Motor neuron (in vitro differentiated cells): ENCODE measurements at regions not wholly inside any gene's neighbourhood (a gene's known extent, or its start where the extent isn't known, plus 50 kb on each side); places are given as distances from the start of the nearest gene placed in this dataset.
"Not testable (repeated sequence)": the region's sequence is repeated elsewhere in the genome, so short reads cannot be mapped to it uniquely, and the experiment has no call there.

Experiments
- ATAC-seq, 8 experiments: fragments of 200-7000 bp; cut with Tn5 transposase; replicated peaks in 6 of 8; 2 replicates each; pipeline ENCODE4 v1.8.0; 2021; ENCODE audit warnings: mild to moderate bottlenecking in 8 of 8, moderate library complexity in 8 of 8
- H3K27ac ChIP-seq, 2 donors: fragments of 250-450 bp; sonication (Bioruptor Pico); 2 replicates each; pipeline ENCODE4 v1.9.0; 2021; ENCODE audit warnings: antibody characterized with exemption in 2 of 2, mild to moderate bottlenecking in 2 of 2, moderate library complexity in 1 of 2
- H3K4me1 ChIP-seq, 2 donors: fragments of 250-450 bp; sonication (Bioruptor Pico); replicated peaks in 1 of 2; 2 replicates each; pipeline ENCODE4 v1.6.1; 2021; ENCODE audit warnings: antibody characterized with exemption in 2 of 2, mild to moderate bottlenecking in 2 of 2, moderate library complexity in 1 of 2
- H3K4me3 ChIP-seq, 5 donors: fragments of 250-450 bp; sonication (Bioruptor Pico); 2 replicates each; pipeline ENCODE4 v1.9.0; 2021; ENCODE audit warnings: antibody characterized with exemption in 5 of 5, mild to moderate bottlenecking in 5 of 5, moderate library complexity in 4 of 5
- WGBS, 10 experiments: fragments of 450-650 bp; shearing (Covaris generic); methylation state at CpG; one replicate each; pipeline ENCODE4 v1.0.0; 2022; 5-methylcytosine and 5-hydroxymethylcytosine counted together
- in situ Hi-C, 9 experiments: fragments of 400-800 bp; cut with MboI; loops; one replicate each; pipeline ENCODE4 v1.15.0; 2021; ENCODE audit warnings: low sequenced_read_pairs in 9 of 9, low pct_unique_long_range_greater_than_20kb in 2 of 9; ENCODE audit not compliant: unreplicated experiment in 9 of 9

- 0 to 63% (median 14%) methylated on average over 1 to 2 of the region's 2 CpGs; no CpG with 5 or more reads in 6 of the 10 experiments for WGBS, 10 experiments
- in situ Hi-C loops, result no loop called here
- Histone ChIP-seq H3K27ac (no peak overlapping the region), H3K4me3 (no peak overlapping the region), H3K4me1 (peaks cover 0 to 3% of the 10 kb centered on the region in 2 donors)
- ATAC-seq, result no peak
Observed at GRCh38 chrX:18036394-18036793, 175.3 kb upstream of the RAI2 start.

- no peak for ATAC-seq
- H3K4me1 ChIP-seq, result peaks cover 0 to 3% of the 10 kb centered on the region in 2 donors
- 17 to 100% (median 52%) methylated on average over 1 to 2 of the region's 2 CpGs; no CpG with 5 or more reads in 6 of the 10 experiments for WGBS, 10 experiments
- no peak overlapping the region for H3K27ac ChIP-seq
- in situ Hi-C loops, result no loop called here
- H3K4me3 ChIP-seq, result no peak overlapping the region
Observed at GRCh38 chrX:18034945-18035344, 173.8 kb upstream of the RAI2 start.

- Histone ChIP-seq H3K27ac (no peak overlapping the region), H3K4me3 (no peak overlapping the region), H3K4me1 (peaks cover 0 to 3% of the 10 kb centered on the region in 2 donors)
- ATAC-seq, result peak in 1 of 8 experiments; percentile 89
- whole genome bisulfite sequencing, 10 experiments, result 0 to 100% (median 34%) methylated on average over 1 to 3 of the region's 3 CpGs; no CpG with 5 or more reads in 4 of the 10 experiments
- in situ Hi-C loops, result no loop called here
Observed at GRCh38 chrX:18034504-18034903, 173.4 kb upstream of the RAI2 start.

GRCh38 chrX:18032486-18033221 is 171.6 kb upstream of the RAI2 start:
- Histone ChIP-seq H3K27ac (no peak overlapping the region), H3K4me1 (peaks cover 3 to 10% of the 10 kb centered on the region in 2 donors), H3K4me3 (no peak overlapping the region)
- ATAC-seq, result no peak
- 42 to 100% (median 82%) methylated on average over 1 to 3 of the region's 3 CpGs; no CpG with 5 or more reads in 4 of the 10 experiments for WGBS, 10 experiments
- in situ Hi-C loops, result no loop called here

- 27 to 100% (median 84%) methylated on average over 1 to 7 of the region's 7 CpGs; no CpG with 5 or more reads in 4 of the 10 experiments for WGBS, 10 experiments
- in situ Hi-C loops, result no loop called here
- no peak overlapping the region for H3K4me3 ChIP-seq
- no peak overlapping the region for H3K27ac ChIP-seq
- peaks cover 11 to 16% of the 10 kb centered on the region in 2 donors for H3K4me1 ChIP-seq
- ATAC-seq, result no peak
Observed at GRCh38 chrX:18031726-18032375, 170.8 kb upstream of the RAI2 start.

GRCh38 chrX:18030656-18031055 is 169.6 kb upstream of the RAI2 start:
- not testable (repeated sequence) for ATAC-seq, H3K27ac ChIP-seq

GRCh38 chrX:18026166-18026565 is 165.1 kb upstream of the RAI2 start:
- in situ Hi-C loops, result no loop called here
- H3K4me3 ChIP-seq, result no peak overlapping the region
- 17 to 41% (median 32%) methylated on average over 2 to 5 of the region's 8 CpGs; no CpG with 5 or more reads in 7 of the 10 experiments for WGBS, 10 experiments

More at GRCh38 chrX:18030656-18031055, 169.6 kb upstream of the RAI2 start:
- whole genome bisulfite sequencing, 10 experiments, result no CpG with 5 or more reads among the region's 1 CpG
- H3K4me3 ChIP-seq, in situ Hi-C loops: not testable (repeated sequence)
- H3K4me1 ChIP-seq, result peaks cover 17 to 28% of the 10 kb centered on the region in 2 donors

GRCh38 chrX:18017411-18017810 is 156.3 kb upstream of the RAI2 start:
- 0 to 17% (median 6%) methylated on average over 1 to 4 of the region's 4 CpGs; no CpG with 5 or more reads in 3 of the 10 experiments for WGBS, 10 experiments
- Histone ChIP-seq H3K4me3 (no peak overlapping the region), H3K27ac (no peak overlapping the region), H3K4me1 (peaks cover 0 to 7% of the 10 kb centered on the region in 2 donors)
- no peak for ATAC-seq
- in situ Hi-C loops, result no loop called here

More at GRCh38 chrX:18026166-18026565, 165.1 kb upstream of the RAI2 start:
- H3K4me1 ChIP-seq, result peaks cover 19 to 35% of the 10 kb centered on the region in 2 donors
- ATAC-seq, result peak in 5 of 8 experiments; percentile 94 to 99 (median 97)
- H3K27ac ChIP-seq, result peak overlapping the region; percentile 3 to 56

GRCh38 chrX:18016941-18017340 is 155.8 kb upstream of the RAI2 start:
- Histone ChIP-seq H3K4me1 (peaks cover 0 to 7% of the 10 kb centered on the region in 2 donors), H3K27ac (no peak overlapping the region), H3K4me3 (no peak overlapping the region)
- 0 to 100% (median 21%) methylated on average over 1 to 3 of the region's 4 CpGs; no CpG with 5 or more reads in 3 of the 10 experiments for WGBS, 10 experiments
- in situ Hi-C loops, result no loop called here
- ATAC-seq, result no peak

GRCh38 chrX:18010253-18010652 is 149.2 kb upstream of the RAI2 start:
- peak in 1 of 8 experiments; percentile 82 for ATAC-seq

GRCh38 chrX:18003876-18004275 is 142.8 kb upstream of the RAI2 start:
- no peak overlapping the region for H3K4me3 ChIP-seq
- H3K27ac ChIP-seq, result no peak overlapping the region
- H3K4me1 ChIP-seq, result peaks cover 0 to 7% of the 10 kb centered on the region in 2 donors
- in situ Hi-C loops, result no loop called here
- 0 to 80% (median 45%) methylated on average over 1 to 5 of the region's 5 CpGs; no CpG with 5 or more reads in 3 of the 10 experiments for WGBS, 10 experiments
- ATAC-seq, result no peak

More at GRCh38 chrX:18010253-18010652, 149.2 kb upstream of the RAI2 start:
- no peak overlapping the region for H3K4me3 ChIP-seq
- no peaks in the 10 kb centered on the region for H3K4me1 ChIP-seq
- in situ Hi-C loops, result no loop called here
- H3K27ac ChIP-seq, result no peak overlapping the region
- WGBS, 10 experiments, result 47 to 90% (median 78%) methylated on average over 2 to 4 of the region's 4 CpGs; no CpG with 5 or more reads in 7 of the 10 experiments

- 53% methylated on average over 3 of the region's 3 CpGs; no CpG with 5 or more reads in 9 of the 10 experiments for WGBS, 10 experiments
- Histone ChIP-seq H3K4me3 (no peak overlapping the region), H3K4me1 (peaks cover 0 to 7% of the 10 kb centered on the region in 2 donors), H3K27ac (no peak overlapping the region)
- no peak for ATAC-seq
- in situ Hi-C loops, result no loop called here
Observed at GRCh38 chrX:18002791-18003190, 141.7 kb upstream of the RAI2 start.

GRCh38 chrX:17994429-17994828 is 133.3 kb upstream of the RAI2 start:
- 0 to 67% (median 24%) methylated on average over 1 to 2 of the region's 2 CpGs; no CpG with 5 or more reads in 6 of the 10 experiments for WGBS, 10 experiments
- Histone ChIP-seq H3K4me1 (peaks cover 7 to 40% of the 10 kb centered on the region in 2 donors), H3K4me3 (no peak overlapping the region), H3K27ac (peak overlapping the region in 1 of 2 donors; percentile 50)
- peak in 5 of 8 experiments; percentile 76 to 94 (median 85) for ATAC-seq
- in situ Hi-C loops, result no loop called here
